IMR-90 (cell line): ENCODE measurements at regions not wholly inside any gene's neighbourhood (a gene's known extent, or its start where the extent isn't known, plus 50 kb on each side); places are given as distances from the start of the nearest gene placed in this dataset.

Experiments
- ATAC-seq: fragments of 200-7000 bp; cut with Tn5 transposase; 2 replicates; pipeline ENCODE4 v1.9.1; 2020; ENCODE audit warnings: low read depth, mild to moderate bottlenecking, moderate library complexity
- BruUV-seq: library from RNA; stranded (reverse); fragments of 400-500 nt; replicated peaks from 2 replicates; lab custom pipeline; 2021; lab: Mats Ljungman, UMichigan
- CTCF ChIA-PET: fragments of 300-600 bp; formaldehyde crosslinking; extraction: SDS; loops from one replicate; lab custom pipeline; 2021; ENCODE audit warnings: antibody characterized with exemption; lab: Yijun Ruan, JAX
- POLR2A ChIA-PET: fragments of 300-600 bp; sonication (Branson Sonifier 250); formaldehyde crosslinking; loops from one replicate; lab custom pipeline; 2022; ENCODE audit warnings: antibody characterized with exemption; ENCODE audit not compliant: unreplicated experiment; lab: Charles Lee
- DNase-seq: peaks from one replicate; pipeline ENCODE4 v3.0.0; 2013
- H2AFZ ChIP-seq: replicated peaks from 2 replicates; pipeline ENCODE3; 2013; ENCODE audit warnings: low read length, mild to moderate bottlenecking; ENCODE audit not compliant: poor library complexity
- H2AK5ac ChIP-seq: 2 replicates; pipeline ENCODE4 v1.6.1; 2013; ENCODE audit warnings: low read depth, low read length, inconsistent platforms
- H2AK9ac ChIP-seq: replicated peaks from 2 replicates; pipeline ENCODE3; 2013; ENCODE audit warnings: mild to moderate bottlenecking, low read depth, low read length, moderate library complexity; ENCODE audit not compliant: poor library complexity
- H2BK120ac ChIP-seq: 2 replicates; pipeline ENCODE4 v1.6.1; 2013; ENCODE audit warnings: low read depth, low read length, inconsistent platforms
- H2BK15ac ChIP-seq: 3 replicates; pipeline ENCODE4 v1.6.1; 2013; ENCODE audit warnings: low read depth, low read length, inconsistent platforms
- H2BK20ac ChIP-seq: 2 replicates; pipeline ENCODE4 v1.6.1; 2013; ENCODE audit warnings: low read depth, mild to moderate bottlenecking, inconsistent platforms, low read length, moderate library complexity
- H2BK5ac ChIP-seq: 2 replicates; pipeline ENCODE4 v1.6.1; 2013; ENCODE audit warnings: mild to moderate bottlenecking, low read depth, low read length, inconsistent platforms; ENCODE audit not compliant: poor library complexity, severe bottlenecking
- H3K14ac ChIP-seq: replicated peaks from 2 replicates; pipeline ENCODE4 v1.6.1; 2013; ENCODE audit warnings: low read depth, low read length, inconsistent platforms
- H3K18ac ChIP-seq: 2 replicates; pipeline ENCODE4 v1.6.1; 2013; ENCODE audit warnings: low read depth, low read length, control low read depth
- H3K23ac ChIP-seq: 2 replicates; pipeline ENCODE4 v1.6.1; 2013; ENCODE audit warnings: low read depth, low read length, inconsistent platforms
- H3K27ac ChIP-seq: 2 replicates; pipeline ENCODE4 v1.5.1; 2013; ENCODE audit warnings: mild to moderate bottlenecking, control low read depth, low read length; ENCODE audit not compliant: insufficient read depth
- H3K27me3 ChIP-seq: 2 replicates; pipeline ENCODE4 v1.6.1; 2013; ENCODE audit warnings: low read length; ENCODE audit not compliant: control insufficient read depth, insufficient read depth
- H3K36me3 ChIP-seq: 2 replicates; pipeline ENCODE4 v1.6.1; 2013; ENCODE audit warnings: low read length, mixed read lengths; ENCODE audit not compliant: control insufficient read depth, insufficient read depth
- H3K4ac ChIP-seq: 2 replicates; pipeline ENCODE4 v1.6.1; 2013; ENCODE audit warnings: low read depth, low read length, inconsistent platforms
- H3K4me1 ChIP-seq: 2 replicates; pipeline ENCODE4 v1.6.1; 2013; ENCODE audit warnings: low read length, mixed read lengths; ENCODE audit not compliant: control insufficient read depth, insufficient read depth
- H3K4me2 ChIP-seq: 2 replicates; pipeline ENCODE4 v1.6.1; 2013; ENCODE audit warnings: low read depth, mild to moderate bottlenecking, control low read depth, low read length, moderate library complexity
- H3K4me3 ChIP-seq: 2 replicates; pipeline ENCODE4 v1.5.1; 2013; ENCODE audit warnings: low read depth, mild to moderate bottlenecking, control low read depth, low read length, moderate library complexity; ENCODE audit not compliant: insufficient read depth
- H3K56ac ChIP-seq: 2 replicates; pipeline ENCODE4 v1.6.1; 2013; ENCODE audit warnings: low read length, inconsistent platforms; ENCODE audit not compliant: insufficient read depth; ENCODE audit errors: extremely low read depth
- H3K79me1 ChIP-seq, 2 experiments: 2 replicates each; pipeline ENCODE4 v1.6.1; 2013; ENCODE audit warnings: low read length in 2 of 2, inconsistent platforms in 1 of 2, low read depth in 1 of 2
- H3K9ac ChIP-seq: 2 replicates; pipeline ENCODE4 v1.6.1; 2013; ENCODE audit warnings: low read depth, low read length, control low read depth
- H3K9me1 ChIP-seq: 2 replicates; pipeline ENCODE4 v1.6.1; 2013; ENCODE audit warnings: low read length, inconsistent platforms; ENCODE audit not compliant: insufficient read depth
- H3K9me3 ChIP-seq: 2 replicates; pipeline ENCODE4 v1.6.1; 2013; ENCODE audit warnings: low read length; ENCODE audit not compliant: control insufficient read depth, insufficient read depth
- H4K20me1 ChIP-seq: 2 replicates; pipeline ENCODE4 v1.6.1; 2013; ENCODE audit warnings: low read length, inconsistent platforms; ENCODE audit not compliant: insufficient read depth
- H4K5ac ChIP-seq: 2 replicates; pipeline ENCODE4 v1.6.1; 2013; ENCODE audit warnings: mild to moderate bottlenecking, low read depth, low read length, control low read depth
- H4K8ac ChIP-seq, 2 experiments: 2 replicates each; pipeline ENCODE4 v1.6.1; 2013; ENCODE audit warnings: low read depth in 2 of 2, low read length in 2 of 2, control low read depth in 1 of 2, inconsistent platforms in 1 of 2
- H4K91ac ChIP-seq: 2 replicates; pipeline ENCODE4 v1.6.1; 2013; ENCODE audit warnings: low read depth, low read length, inconsistent platforms; ENCODE audit not compliant: insufficient read depth
- BHLHE40 ChIP-seq: fragments of 150-350 bp; IDR thresholded peaks from 2 replicates; pipeline ENCODE4 v1.6.1; 2016; ENCODE audit warnings: mild to moderate bottlenecking, low read depth, low read length
- CEBPB ChIP-seq: IDR thresholded peaks from 2 replicates; pipeline ENCODE4 v1.6.1; 2012; ENCODE audit warnings: low read depth, low read length, improper control_type of control experiment
- CHD1 ChIP-seq: IDR thresholded peaks from 2 replicates; pipeline ENCODE4 v1.6.1; 2012; ENCODE audit warnings: low read depth, low read length, improper control_type of control experiment
- ELK1 ChIP-seq: fragments of 150-350 bp; IDR thresholded peaks from 2 replicates; pipeline ENCODE4 v1.6.1; 2016; ENCODE audit warnings: low read depth, mild to moderate bottlenecking, low read length, moderate library complexity, borderline replicate concordance
- FOS ChIP-seq: fragments of 150-350 bp; IDR thresholded peaks from 2 replicates; pipeline ENCODE4 v1.6.1; 2016; ENCODE audit warnings: low read depth, low read length
- MAFK ChIP-seq: IDR thresholded peaks from 2 replicates; pipeline ENCODE4 v1.6.1; 2012; ENCODE audit warnings: low read depth, low read length, improper control_type of control experiment
- MAZ ChIP-seq: IDR thresholded peaks from 2 replicates; pipeline ENCODE4 v1.6.1; 2012; ENCODE audit warnings: low read depth, mild to moderate bottlenecking, low read length, improper control_type of control experiment, moderate library complexity, borderline replicate concordance
- MXI1 ChIP-seq: IDR thresholded peaks from 2 replicates; pipeline ENCODE4 v1.6.1; 2012; ENCODE audit warnings: low read depth, mild to moderate bottlenecking, low read length, moderate library complexity, borderline replicate concordance
- NFE2L2 ChIP-seq: fragments of 150-350 bp; IDR thresholded peaks from 2 replicates; pipeline ENCODE4 v1.6.1; 2016; ENCODE audit warnings: low read depth, mild to moderate bottlenecking, low read length
- POLR2A ChIP-seq: IDR thresholded peaks from 2 replicates; pipeline ENCODE4 v1.6.1; 2012; ENCODE audit warnings: mild to moderate bottlenecking, low read depth, low read length
- RAD21 ChIP-seq: IDR thresholded peaks from 2 replicates; pipeline ENCODE4 v1.6.1; 2012; ENCODE audit warnings: low read length, improper control_type of control experiment
- RCOR1 ChIP-seq: IDR thresholded peaks from 2 replicates; pipeline ENCODE4 v1.6.1; 2012; ENCODE audit warnings: mild to moderate bottlenecking, low read length, improper control_type of control experiment; ENCODE audit not compliant: insufficient replicate concordance
- RFX5 ChIP-seq: IDR thresholded peaks from 2 replicates; pipeline ENCODE4 v1.8.0; 2012; ENCODE audit warnings: low read depth, mild to moderate bottlenecking, low read length, moderate library complexity
- SMC3 ChIP-seq: fragments of 150-350 bp; IDR thresholded peaks from 2 replicates; pipeline ENCODE4 v1.6.1; 2016; ENCODE audit warnings: low read depth, mild to moderate bottlenecking, antibody characterized with exemption, low read length, moderate library complexity
- WGBS, 2 experiments: methylation state at CpG; one replicate each; pipeline versions ENCODE4 v1.1.5 to v1.1.7; 2013; ENCODE audit warnings: missing lambda C conversion rate in 2 of 2; ENCODE audit not compliant: insufficient read length in 1 of 2; ENCODE audit errors: extremely low coverage in 2 of 2; 5-methylcytosine and 5-hydroxymethylcytosine counted together
- dilution Hi-C: fragments of 300-500 bp; cut with HindIII; formaldehyde crosslinking; loops from one replicate; pipeline ENCODE4 v1.14.3; 2018; ENCODE audit warnings: low sequenced_read_pairs; ENCODE audit not compliant: unreplicated experiment
- in situ Hi-C: fragments of 300-500 bp; cut with MboI; formaldehyde crosslinking; loops from 3 replicates; pipeline ENCODE4 v1.14.3; 2019; ENCODE audit warnings: low sequenced_read_pairs, inconsistent platforms, mixed read lengths
- intact Hi-C: fragments of 100-400 bp; cut with micrococcal nuclease; formaldehyde crosslinking; loops from 2 replicates; pipeline ENCODE4 v1.10.0; 2022
- TF ChIP-seq, protein P1 (sequence below): conservative IDR thresholded peaks from 2 replicates; pipeline ENCODE4 v1.5.1; 2012; ENCODE audit warnings: mild to moderate bottlenecking, low read depth, low read length, improper control_type of control experiment
- TF ChIP-seq, protein P2 (sequence below): fragments of 150-350 bp; IDR thresholded peaks from 2 replicates; pipeline ENCODE4 v1.6.1; 2017; ENCODE audit warnings: mild to moderate bottlenecking, antibody characterized with exemption, low read length, low read depth

GRCh38 chr12:89824822-89825221 is 116.2 kb upstream of the ATP2B1 start:
- Histone ChIP-seq H4K8ac (no peak overlapping the region), H3K18ac (no peak overlapping the region), H3K14ac (no peak overlapping the region), H2BK5ac (no peak overlapping the region), H4K91ac (no peak overlapping the region), H3K27me3 (no peaks in the 10 kb centered on the region), H3K4me3 (no peak overlapping the region), H2AK9ac (no peak overlapping the region), H3K4me1 (no peaks in the 10 kb centered on the region), H3K9me3 (no peaks in the 10 kb centered on the region), H2BK15ac (no peak overlapping the region), H3K9ac (no peak overlapping the region), H3K4me2 (no peak overlapping the region), H3K56ac (no peak overlapping the region), H4K20me1 (no peaks in the 10 kb centered on the region), H2BK120ac (no peak overlapping the region), H4K5ac (no peak overlapping the region), H2BK20ac (no peak overlapping the region), H2AFZ (no peak overlapping the region), H3K9me1 (no peaks in the 10 kb centered on the region; the same call in 1 of the 2 replicates), H3K36me3 (no peaks in the 10 kb centered on the region), H3K79me1 (no peaks in the 10 kb centered on the region), H3K4ac (no peak overlapping the region), H3K27ac (no peak overlapping the region), H3K23ac (no peak overlapping the region), H2AK5ac (no peak overlapping the region)
- dilution Hi-C loops (no loop called here), intact Hi-C loops (loop anchor here (5.0 kb wide), 1 partner anchor 107 kb away; no protein-coding TSS in a partner anchor), in situ Hi-C loops (no loop called here)
- ChIA-PET POLR2A (no interaction called here), CTCF (interaction anchor here (0.6 kb wide), 1 partner anchor 280 kb away, joined by 3 read pairs; no protein-coding TSS in a partner anchor)
- WGBS, 2 experiments: no CpG with 5 or more reads among the region's 2 CpGs
- no peak for ATAC-seq
- BruUV-seq: no TSS peak
- no peak for DNase-seq
- no peak for TF ChIP-seq BHLHE40
- no peak for TF ChIP-seq FOS
- no peak for TF ChIP-seq MXI1
- no peak for TF ChIP-seq ELK1
- TF ChIP-seq SMC3: no peak
- TF ChIP-seq CHD1: no peak
- TF ChIP-seq CEBPB: no peak
- TF ChIP-seq MAFK: no peak
- TF ChIP-seq NFE2L2: no peak
- no peak for TF ChIP-seq RAD21
- TF ChIP-seq MAZ: no peak
- no peak for TF ChIP-seq RFX5
- TF ChIP-seq, protein P1, sequence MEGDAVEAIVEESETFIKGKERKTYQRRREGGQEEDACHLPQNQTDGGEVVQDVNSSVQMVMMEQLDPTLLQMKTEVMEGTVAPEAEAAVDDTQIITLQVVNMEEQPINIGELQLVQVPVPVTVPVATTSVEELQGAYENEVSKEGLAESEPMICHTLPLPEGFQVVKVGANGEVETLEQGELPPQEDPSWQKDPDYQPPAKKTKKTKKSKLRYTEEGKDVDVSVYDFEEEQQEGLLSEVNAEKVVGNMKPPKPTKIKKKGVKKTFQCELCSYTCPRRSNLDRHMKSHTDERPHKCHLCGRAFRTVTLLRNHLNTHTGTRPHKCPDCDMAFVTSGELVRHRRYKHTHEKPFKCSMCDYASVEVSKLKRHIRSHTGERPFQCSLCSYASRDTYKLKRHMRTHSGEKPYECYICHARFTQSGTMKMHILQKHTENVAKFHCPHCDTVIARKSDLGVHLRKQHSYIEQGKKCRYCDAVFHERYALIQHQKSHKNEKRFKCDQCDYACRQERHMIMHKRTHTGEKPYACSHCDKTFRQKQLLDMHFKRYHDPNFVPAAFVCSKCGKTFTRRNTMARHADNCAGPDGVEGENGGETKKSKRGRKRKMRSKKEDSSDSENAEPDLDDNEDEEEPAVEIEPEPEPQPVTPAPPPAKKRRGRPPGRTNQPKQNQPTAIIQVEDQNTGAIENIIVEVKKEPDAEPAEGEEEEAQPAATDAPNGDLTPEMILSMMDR: no peak
- TF ChIP-seq POLR2A: no peak
- TF ChIP-seq RCOR1: no peak
- TF ChIP-seq, protein P2, sequence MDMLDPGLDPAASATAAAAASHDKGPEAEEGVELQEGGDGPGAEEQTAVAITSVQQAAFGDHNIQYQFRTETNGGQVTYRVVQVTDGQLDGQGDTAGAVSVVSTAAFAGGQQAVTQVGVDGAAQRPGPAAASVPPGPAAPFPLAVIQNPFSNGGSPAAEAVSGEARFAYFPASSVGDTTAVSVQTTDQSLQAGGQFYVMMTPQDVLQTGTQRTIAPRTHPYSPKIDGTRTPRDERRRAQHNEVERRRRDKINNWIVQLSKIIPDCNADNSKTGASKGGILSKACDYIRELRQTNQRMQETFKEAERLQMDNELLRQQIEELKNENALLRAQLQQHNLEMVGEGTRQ: no peak
